Natural killer cell (primary cell): ENCODE measurements at regions not wholly inside any gene's neighbourhood (a gene's known extent, or its start where the extent isn't known, plus 50 kb on each side); places are given as distances from the start of the nearest gene placed in this dataset.

Experiments
- ATAC-seq, 3 donors: fragments of 150-1000 bp in 2 of 3; fragments of 200-7000 bp in 1 of 3; cut with Tn5 transposase; 1 replicate in 1 of 3; 2 replicates in 2 of 3; pipeline ENCODE4 v1.10.0; 2021; ENCODE audit warnings: mild to moderate bottlenecking in 2 of 3, moderate library complexity in 2 of 3
- DNase-seq, 2 donors: peaks; one replicate each; pipeline versions ENCODE4 v3.0.0 to v3.0.0-alpha.2; 2013 to 2021; ENCODE audit warnings: mixed read lengths in 1 of 2
- H3K27ac ChIP-seq: one replicate; pipeline ENCODE4 v1.5.1; 2013; ENCODE audit warnings: mild to moderate bottlenecking, low read length
- H3K27me3 ChIP-seq: one replicate; pipeline ENCODE4 v1.6.1; 2013; ENCODE audit warnings: low read length; ENCODE audit not compliant: control insufficient read depth, insufficient read depth
- H3K36me3 ChIP-seq: one replicate; pipeline ENCODE4 v1.6.1; 2013; ENCODE audit warnings: low read length; ENCODE audit not compliant: control insufficient read depth, insufficient read depth
- H3K4me1 ChIP-seq: one replicate; pipeline ENCODE4 v1.6.1; 2013; ENCODE audit warnings: low read length; ENCODE audit not compliant: control insufficient read depth, insufficient read depth
- H3K4me3 ChIP-seq: one replicate; pipeline ENCODE4 v1.5.1; 2013; ENCODE audit warnings: low read length
- H3K9me3 ChIP-seq: one replicate; pipeline ENCODE4 v1.6.1; 2013; ENCODE audit warnings: low read length; ENCODE audit not compliant: control insufficient read depth, insufficient read depth
- H3K27ac Mint-ChIP-seq, 2 donors: one replicate each; pipeline ENCODE4 v1.8.0; 2022; ENCODE audit warnings: mild to moderate bottlenecking in 2 of 2, mixed read lengths in 2 of 2, moderate library complexity in 1 of 2
- H3K27me3 Mint-ChIP-seq, 2 donors: one replicate each; pipeline ENCODE4 v1.8.0; 2022; ENCODE audit warnings: low read depth in 2 of 2, mixed read lengths in 2 of 2
- H3K36me3 Mint-ChIP-seq: one replicate; pipeline ENCODE4 v1.8.0; 2022; ENCODE audit warnings: mixed read lengths
- H3K4me1 Mint-ChIP-seq, 2 donors: one replicate each; pipeline ENCODE4 v1.8.0; 2022; ENCODE audit warnings: mixed read lengths in 2 of 2
- H3K4me3 Mint-ChIP-seq: one replicate; pipeline ENCODE4 v1.8.0; 2022; ENCODE audit warnings: mild to moderate bottlenecking, moderate library complexity, mixed read lengths
- H3K9me3 Mint-ChIP-seq, 2 donors: one replicate each; pipeline ENCODE4 v1.8.0; 2022; ENCODE audit warnings: mixed read lengths in 2 of 2
- CTCF ChIP-seq: fragments of 200-600 bp; IDR thresholded peaks from one replicate; pipeline ENCODE4 v1.8.0; 2022; ENCODE audit warnings: antibody characterized with exemption
- WGBS: methylation state at CpG from one replicate; pipeline ENCODE4 v1.1.7; 2013; ENCODE audit warnings: missing lambda C conversion rate; ENCODE audit not compliant: insufficient coverage; 5-methylcytosine and 5-hydroxymethylcytosine counted together
- intact Hi-C: fragments of 100-400 bp; cut with micrococcal nuclease; formaldehyde crosslinking; loops from one replicate; pipeline ENCODE4 v1.14.2; 2022

GRCh38 chr6:92521553-92521952 is 897.8 kb downstream of the EPHA7 start:
- TF ChIP-seq CTCF, result no peak
- Mint-ChIP-seq H3K9me3 (peaks cover 14 to 20% of the 10 kb centered on the region in 2 donors), H3K4me1 (no peaks in the 10 kb centered on the region), H3K36me3 (peaks cover 14% of the 10 kb centered on the region), H3K27me3 (no peaks in the 10 kb centered on the region), H3K27ac (no peak overlapping the region), H3K4me3 (no peak overlapping the region)
- ATAC-seq, result no peak
- no peak overlapping the region for H3K27ac ChIP-seq
- DNase-seq, result no peak
- H3K27me3 ChIP-seq, result no peaks in the 10 kb centered on the region
- H3K36me3 ChIP-seq, result no peaks in the 10 kb centered on the region
- intact Hi-C loops, result no loop called here
- no peak overlapping the region for H3K4me3 ChIP-seq
- H3K9me3 ChIP-seq, result peaks cover 6% of the 10 kb centered on the region
- 88% methylated on average over 1 of the region's 1 CpG for WGBS
- H3K4me1 ChIP-seq, result no peaks in the 10 kb centered on the region

GRCh38 chr6:92510137-92510536 is 909.2 kb downstream of the EPHA7 start:
- H3K36me3 ChIP-seq, result no peaks in the 10 kb centered on the region
- no peak overlapping the region for H3K4me3 Mint-ChIP-seq
- H3K27ac Mint-ChIP-seq, result no peak overlapping the region
- H3K27ac ChIP-seq, result no peak overlapping the region
- no peaks in the 10 kb centered on the region for H3K4me1 Mint-ChIP-seq
- no peaks in the 10 kb centered on the region for H3K4me1 ChIP-seq
- no peak overlapping the region for H3K4me3 ChIP-seq
- H3K9me3 Mint-ChIP-seq, result peaks cover 16 to 29% of the 10 kb centered on the region in 2 donors
- H3K9me3 ChIP-seq, result peaks cover 9% of the 10 kb centered on the region
- no peak for DNase-seq
- TF ChIP-seq CTCF, result no peak
- H3K36me3 Mint-ChIP-seq, result no peaks in the 10 kb centered on the region
- intact Hi-C loops, result no loop called here
- no peaks in the 10 kb centered on the region for H3K27me3 Mint-ChIP-seq
- no peak for ATAC-seq
- H3K27me3 ChIP-seq, result no peaks in the 10 kb centered on the region
- 100% methylated on average over 1 of the region's 1 CpG for WGBS

GRCh38 chr6:92507552-92507951 is 911.8 kb downstream of the EPHA7 start:
- ATAC-seq (no peak), DNase-seq (no peak)
- Mint-ChIP-seq H3K4me3 (no peak overlapping the region), H3K36me3 (no peaks in the 10 kb centered on the region), H3K27ac (no peak overlapping the region), H3K27me3 (no peaks in the 10 kb centered on the region), H3K9me3 (peaks cover 16 to 33% of the 10 kb centered on the region in 2 donors), H3K4me1 (no peaks in the 10 kb centered on the region)
- H3K27ac ChIP-seq, result no peak overlapping the region
- H3K4me3 ChIP-seq, result no peak overlapping the region
- TF ChIP-seq CTCF, result no peak
- no peaks in the 10 kb centered on the region for H3K4me1 ChIP-seq
- 97% methylated on average over 3 of the region's 3 CpGs for WGBS
- H3K9me3 ChIP-seq, result peaks cover 9% of the 10 kb centered on the region
- no peaks in the 10 kb centered on the region for H3K27me3 ChIP-seq
- no peaks in the 10 kb centered on the region for H3K36me3 ChIP-seq
- intact Hi-C loops, result no loop called here

GRCh38 chr6:92504509-92504908 is 914.9 kb downstream of the EPHA7 start:
- no peaks in the 10 kb centered on the region for H3K36me3 Mint-ChIP-seq
- no peak for TF ChIP-seq CTCF
- Histone ChIP-seq H3K36me3 (no peaks in the 10 kb centered on the region), H3K4me3 (no peak overlapping the region), H3K27me3 (no peaks in the 10 kb centered on the region), H3K9me3 (peaks cover 2% of the 10 kb centered on the region), H3K4me1 (no peaks in the 10 kb centered on the region), H3K27ac (no peak overlapping the region)
- H3K27me3 Mint-ChIP-seq, result no peaks in the 10 kb centered on the region
- intact Hi-C loops, result no loop called here
- H3K4me1 Mint-ChIP-seq, result no peaks in the 10 kb centered on the region
- no peak for ATAC-seq
- H3K9me3 Mint-ChIP-seq, result peaks cover 8 to 28% of the 10 kb centered on the region in 2 donors
- no peak overlapping the region for H3K4me3 Mint-ChIP-seq
- H3K27ac Mint-ChIP-seq, result no peak overlapping the region
- no peak for DNase-seq
